ENCODE measurements at regions not wholly inside any gene's neighbourhood (a gene's known extent, or its start where the extent isn't known, plus 50 kb on each side); places are given as distances from the start of the nearest gene placed in this dataset.
A peak's percentile ranks its signal among the peaks of the same experiment; 100 is the strongest.

DNA sequence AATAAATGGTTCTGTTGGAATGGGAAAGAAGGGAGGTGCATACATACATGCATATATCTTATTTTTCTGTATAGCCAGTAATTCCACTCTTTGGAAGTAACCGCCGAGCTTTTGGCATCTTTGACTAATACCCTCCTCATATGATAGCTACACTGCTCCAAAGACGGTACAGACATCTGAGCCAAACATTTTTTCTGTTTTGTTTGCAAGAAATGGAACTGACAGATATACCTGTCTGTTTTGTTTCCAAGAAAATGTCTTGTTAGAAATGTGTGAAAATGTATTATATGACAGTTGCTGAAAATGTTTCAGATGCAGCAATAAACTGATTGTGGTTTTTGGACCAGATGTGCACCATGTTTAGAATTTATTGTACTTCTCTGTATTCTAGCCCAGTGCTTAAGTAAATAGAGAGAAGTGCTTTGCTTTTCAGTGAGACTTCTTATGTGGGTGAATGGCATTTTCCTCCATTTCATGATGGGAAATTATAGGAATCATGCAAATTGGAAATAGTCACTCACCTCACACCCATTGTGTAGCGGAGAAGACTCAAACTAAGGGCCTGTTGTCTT, 396.9 kb downstream of the KCNRG start:
- no peaks in the 10 kb centered on the region for H3K36me3 ChIP-seq
- no peaks in the 10 kb centered on the region for H3K27me3 ChIP-seq
- intact Hi-C loops (cut with DNase I) = no loop called here
- no peak for DNase-seq
- TF ChIP-seq, protein P1, sequence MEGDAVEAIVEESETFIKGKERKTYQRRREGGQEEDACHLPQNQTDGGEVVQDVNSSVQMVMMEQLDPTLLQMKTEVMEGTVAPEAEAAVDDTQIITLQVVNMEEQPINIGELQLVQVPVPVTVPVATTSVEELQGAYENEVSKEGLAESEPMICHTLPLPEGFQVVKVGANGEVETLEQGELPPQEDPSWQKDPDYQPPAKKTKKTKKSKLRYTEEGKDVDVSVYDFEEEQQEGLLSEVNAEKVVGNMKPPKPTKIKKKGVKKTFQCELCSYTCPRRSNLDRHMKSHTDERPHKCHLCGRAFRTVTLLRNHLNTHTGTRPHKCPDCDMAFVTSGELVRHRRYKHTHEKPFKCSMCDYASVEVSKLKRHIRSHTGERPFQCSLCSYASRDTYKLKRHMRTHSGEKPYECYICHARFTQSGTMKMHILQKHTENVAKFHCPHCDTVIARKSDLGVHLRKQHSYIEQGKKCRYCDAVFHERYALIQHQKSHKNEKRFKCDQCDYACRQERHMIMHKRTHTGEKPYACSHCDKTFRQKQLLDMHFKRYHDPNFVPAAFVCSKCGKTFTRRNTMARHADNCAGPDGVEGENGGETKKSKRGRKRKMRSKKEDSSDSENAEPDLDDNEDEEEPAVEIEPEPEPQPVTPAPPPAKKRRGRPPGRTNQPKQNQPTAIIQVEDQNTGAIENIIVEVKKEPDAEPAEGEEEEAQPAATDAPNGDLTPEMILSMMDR (IDR thresholded peaks at IDR 0.05) = no peak
- H3K9me3 ChIP-seq = no peaks in the 10 kb centered on the region
- peak; percentile 52 for ATAC-seq
- H3K4me3 ChIP-seq = no peak overlapping the region
- H3K4me1 ChIP-seq = peaks cover 6 to 10% of the 10 kb centered on the region in 2 donors
- peak overlapping the region in 1 of 2 donors; percentile 42 for H3K27ac ChIP-seq

DNA sequence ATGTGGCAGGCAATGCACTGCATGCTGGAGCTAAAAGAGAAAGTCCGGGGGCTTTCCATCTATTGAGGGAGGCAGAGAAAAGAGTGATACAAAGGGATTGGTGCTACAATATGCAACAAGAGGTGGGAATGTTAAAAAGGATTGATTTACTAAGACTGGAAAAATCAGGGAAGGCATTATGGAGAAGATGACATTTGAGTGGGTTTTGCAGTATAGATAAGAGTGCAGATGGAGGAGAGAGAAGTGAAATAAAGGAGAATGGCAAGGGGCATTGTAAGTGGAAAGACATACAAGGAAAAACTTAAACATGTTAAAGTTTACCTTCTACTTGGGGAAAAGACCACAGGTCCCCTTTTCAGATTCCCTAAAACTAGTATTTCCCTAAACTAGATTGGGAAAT, 399.4 kb downstream of the KCNRG start:
- Histone ChIP-seq H3K27ac (no peak overlapping the region), H3K4me3 (no peak overlapping the region), H3K36me3 (no peaks in the 10 kb centered on the region), H3K27me3 (no peaks in the 10 kb centered on the region), H3K9me3 (no peaks in the 10 kb centered on the region), H3K4me1 (peaks cover 6 to 12% of the 10 kb centered on the region in 2 donors)
- intact Hi-C loops (cut with DNase I) = no loop called here
- ATAC-seq (no peak), DNase-seq (no peak)
- TF ChIP-seq, protein P1 (IDR thresholded peaks at IDR 0.05) = no peak

DNA sequence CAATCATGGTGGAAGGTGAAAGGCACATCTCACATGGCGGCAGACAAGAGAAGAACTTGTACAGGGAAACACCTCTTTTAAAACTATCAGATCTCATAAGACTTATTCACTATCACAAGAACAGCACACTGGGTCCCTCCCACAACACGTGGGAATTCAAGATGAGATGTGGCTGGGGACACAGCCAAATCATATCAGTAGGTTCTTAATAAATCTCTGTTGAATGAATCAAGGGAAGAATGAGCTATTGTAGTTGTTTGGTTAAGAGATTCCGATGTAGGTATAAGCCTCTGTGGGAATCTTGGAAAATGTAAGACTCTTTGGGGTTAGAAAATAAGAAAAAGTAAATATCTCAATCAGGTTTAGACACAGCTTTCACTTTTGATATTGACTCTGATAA, 400.2 kb downstream of the KCNRG start:
- TF ChIP-seq, protein P1 (IDR thresholded peaks at IDR 0.05) = no peak
- Histone ChIP-seq H3K27ac (no peak overlapping the region), H3K36me3 (no peaks in the 10 kb centered on the region), H3K4me1 (peaks cover 6 to 14% of the 10 kb centered on the region in 2 donors), H3K27me3 (no peaks in the 10 kb centered on the region), H3K9me3 (no peaks in the 10 kb centered on the region), H3K4me3 (no peak overlapping the region)
- intact Hi-C loops (cut with DNase I) = no loop called here
- no peak for ATAC-seq
- no peak for DNase-seq

DNA sequence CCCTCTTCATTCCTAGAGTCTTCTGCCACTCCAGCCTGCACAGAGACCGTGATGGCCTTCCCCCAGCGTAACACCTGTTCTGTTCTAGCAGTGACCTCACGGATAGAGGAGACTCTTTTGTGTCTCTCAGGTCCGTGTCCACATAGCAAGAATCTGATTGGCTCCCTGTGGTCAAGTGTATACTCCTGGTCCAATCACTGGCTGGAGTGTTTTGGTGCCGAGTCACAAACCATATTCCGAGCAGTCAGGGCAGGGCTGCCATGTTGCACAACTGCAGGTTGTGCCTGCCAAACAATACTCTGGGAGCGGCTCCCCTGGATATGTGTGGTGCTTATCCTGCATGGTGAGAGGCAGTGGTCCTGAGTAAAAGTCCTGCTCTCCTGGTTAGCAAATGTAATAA, 402.4 kb downstream of the KCNRG start:
- TF ChIP-seq, protein P1 (IDR thresholded peaks at IDR 0.05) = no peak
- Histone ChIP-seq H3K27me3 (no peaks in the 10 kb centered on the region), H3K27ac (no peak overlapping the region), H3K36me3 (no peaks in the 10 kb centered on the region), H3K4me3 (no peak overlapping the region), H3K9me3 (no peaks in the 10 kb centered on the region), H3K4me1 (peaks cover 0 to 15% of the 10 kb centered on the region in 2 donors)
- no peak for ATAC-seq
- no peak for DNase-seq
- intact Hi-C loops (cut with DNase I) = no loop called here

DNA sequence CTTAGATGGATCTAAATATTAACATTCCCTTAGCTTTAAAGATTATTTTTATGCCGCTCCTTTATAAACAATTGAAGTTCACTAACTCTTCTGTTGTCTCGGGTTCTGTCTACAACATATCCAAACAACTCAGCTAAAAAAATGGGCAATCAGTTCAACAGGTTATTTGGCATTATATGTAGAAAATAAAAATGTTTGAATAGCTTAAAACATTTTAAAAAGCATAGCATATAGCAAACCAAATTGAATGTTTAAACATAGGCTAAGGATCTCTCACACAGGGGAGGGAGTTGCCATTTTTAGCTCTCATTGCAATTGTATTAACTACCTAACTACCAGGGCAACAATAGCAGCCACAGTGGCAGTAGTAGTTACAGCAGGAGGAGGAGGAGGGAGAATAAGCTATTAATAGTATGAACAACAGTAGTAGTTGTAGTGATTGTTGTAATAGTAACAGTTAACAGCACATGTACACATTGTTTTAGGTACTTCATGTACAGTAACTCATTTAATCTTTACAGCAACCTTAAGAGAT, 404.2 kb downstream of the KCNRG start:
- H3K27me3 ChIP-seq = no peaks in the 10 kb centered on the region
- intact Hi-C loops (cut with DNase I) = no loop called here
- ATAC-seq (no peak), DNase-seq (peak in 2 of 4 donors; percentile 17 to 26)
- no peaks in the 10 kb centered on the region for H3K9me3 ChIP-seq
- H3K4me1 ChIP-seq = peaks cover 0 to 15% of the 10 kb centered on the region in 2 donors
- H3K27ac ChIP-seq = peak overlapping the region in 1 of 2 donors; percentile 24
- no peak overlapping the region for H3K4me3 ChIP-seq
- TF ChIP-seq, protein P1 (IDR thresholded peaks at IDR 0.05) = no peak
- H3K36me3 ChIP-seq = no peaks in the 10 kb centered on the region

Data from left lung (tissue), 4 donors.